ENCODE measurements at regions not wholly inside any gene's neighbourhood (a gene's known extent, or its start where the extent isn't known, plus 50 kb on each side); places are given as distances from the start of the nearest gene placed in this dataset.

DNA sequence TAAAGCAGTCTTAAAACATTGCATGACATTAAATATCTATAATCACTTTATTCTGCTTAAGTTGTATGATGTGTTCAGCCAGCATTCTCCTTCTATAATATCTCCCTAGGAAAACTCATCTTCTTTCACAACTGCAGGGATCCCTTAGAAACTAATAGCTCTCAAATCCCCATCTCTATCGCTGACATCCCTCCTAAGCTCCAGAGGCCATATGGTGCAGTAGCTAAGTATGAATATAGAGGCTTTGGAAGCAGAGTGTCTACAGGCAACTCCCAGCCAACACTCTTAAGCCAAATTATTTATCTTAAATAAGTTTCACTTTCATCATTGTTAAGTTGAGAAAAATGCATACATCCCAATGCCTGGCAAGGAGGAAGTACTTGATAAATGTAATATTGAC, 349.5 kb upstream of the MIR17HG start:
- intact Hi-C loops (cut with DNase I), result no loop called here

DNA sequence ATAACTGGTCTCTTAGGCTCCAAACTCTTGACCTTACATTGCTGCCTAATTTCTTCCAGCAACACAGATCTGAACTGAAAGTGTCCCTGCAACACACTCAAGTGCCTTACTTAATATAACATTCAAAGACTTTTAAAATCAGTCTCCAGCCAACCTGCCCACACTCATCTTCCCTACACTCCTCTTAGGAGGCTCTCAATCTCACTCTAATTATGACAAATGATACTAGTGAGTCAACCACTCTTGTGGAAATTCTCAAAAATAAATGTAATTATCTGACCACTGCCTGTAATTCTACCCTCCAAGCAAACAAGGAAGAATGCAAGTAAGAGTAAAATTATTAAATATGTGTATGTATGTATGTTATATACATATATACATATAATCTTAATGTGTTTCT, 348.1 kb upstream of the MIR17HG start:
- intact Hi-C loops (cut with DNase I), result no loop called here
- TF ChIP-seq, protein P1, sequence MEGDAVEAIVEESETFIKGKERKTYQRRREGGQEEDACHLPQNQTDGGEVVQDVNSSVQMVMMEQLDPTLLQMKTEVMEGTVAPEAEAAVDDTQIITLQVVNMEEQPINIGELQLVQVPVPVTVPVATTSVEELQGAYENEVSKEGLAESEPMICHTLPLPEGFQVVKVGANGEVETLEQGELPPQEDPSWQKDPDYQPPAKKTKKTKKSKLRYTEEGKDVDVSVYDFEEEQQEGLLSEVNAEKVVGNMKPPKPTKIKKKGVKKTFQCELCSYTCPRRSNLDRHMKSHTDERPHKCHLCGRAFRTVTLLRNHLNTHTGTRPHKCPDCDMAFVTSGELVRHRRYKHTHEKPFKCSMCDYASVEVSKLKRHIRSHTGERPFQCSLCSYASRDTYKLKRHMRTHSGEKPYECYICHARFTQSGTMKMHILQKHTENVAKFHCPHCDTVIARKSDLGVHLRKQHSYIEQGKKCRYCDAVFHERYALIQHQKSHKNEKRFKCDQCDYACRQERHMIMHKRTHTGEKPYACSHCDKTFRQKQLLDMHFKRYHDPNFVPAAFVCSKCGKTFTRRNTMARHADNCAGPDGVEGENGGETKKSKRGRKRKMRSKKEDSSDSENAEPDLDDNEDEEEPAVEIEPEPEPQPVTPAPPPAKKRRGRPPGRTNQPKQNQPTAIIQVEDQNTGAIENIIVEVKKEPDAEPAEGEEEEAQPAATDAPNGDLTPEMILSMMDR (IDR thresholded peaks at IDR 0.05), result no peak
- no peak for TF ChIP-seq POLR2A (IDR thresholded peaks at IDR 0.05)
- H3K27ac ChIP-seq, result no peak overlapping the region
- no peaks in the 10 kb centered on the region for H3K9me3 ChIP-seq
- H3K36me3 ChIP-seq, result no peaks in the 10 kb centered on the region
- no peaks in the 10 kb centered on the region for H3K27me3 ChIP-seq
- no peak overlapping the region for H3K4me3 ChIP-seq
- DNase-seq, result no peak
- no peaks in the 10 kb centered on the region for H3K4me1 ChIP-seq

More for the DNA sequence above, 349.5 kb upstream of the MIR17HG start:
- Histone ChIP-seq H3K4me3 (no peak overlapping the region), H3K27me3 (no peaks in the 10 kb centered on the region), H3K36me3 (no peaks in the 10 kb centered on the region), H3K27ac (no peak overlapping the region), H3K9me3 (no peaks in the 10 kb centered on the region), H3K4me1 (no peaks in the 10 kb centered on the region)
- DNase-seq, result no peak
- WGBS, 2 donors, result 67 to 75% methylated on average over 1 of the region's 1 CpG
- TF ChIP-seq POLR2A (IDR thresholded peaks at IDR 0.05), result no peak
- TF ChIP-seq, protein P1 (IDR thresholded peaks at IDR 0.05), result no peak

DNA sequence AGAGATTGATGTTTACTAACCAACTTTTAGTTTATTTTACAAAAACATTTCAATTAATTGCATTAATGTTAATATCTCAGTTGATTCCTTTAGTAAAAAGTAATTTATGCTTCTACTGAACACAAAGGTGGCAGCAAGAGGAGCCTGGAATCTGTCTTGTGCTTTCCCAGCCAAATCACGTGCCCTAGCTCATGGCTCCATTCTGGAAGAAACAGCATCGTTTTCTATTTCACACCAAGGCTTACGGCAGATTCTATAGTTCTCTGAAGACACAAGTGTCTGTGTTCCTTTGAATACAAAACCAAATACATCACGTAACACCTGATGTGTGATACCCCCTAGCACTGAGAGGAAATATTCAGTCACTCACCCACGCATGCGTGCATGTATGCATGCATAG, 346.1 kb upstream of the MIR17HG start:
- Histone ChIP-seq H3K36me3 (no peaks in the 10 kb centered on the region), H3K4me1 (no peaks in the 10 kb centered on the region), H3K9me3 (no peaks in the 10 kb centered on the region), H3K4me3 (no peak overlapping the region), H3K27ac (no peak overlapping the region), H3K27me3 (no peaks in the 10 kb centered on the region)
- WGBS, 2 donors, result 75 to 83% methylated on average over 6 of the region's 6 CpGs
- TF ChIP-seq, protein P1 (IDR thresholded peaks at IDR 0.05), result no peak
- no peak for TF ChIP-seq POLR2A (IDR thresholded peaks at IDR 0.05)
- DNase-seq, result no peak
- intact Hi-C loops (cut with DNase I), result no loop called here

DNA sequence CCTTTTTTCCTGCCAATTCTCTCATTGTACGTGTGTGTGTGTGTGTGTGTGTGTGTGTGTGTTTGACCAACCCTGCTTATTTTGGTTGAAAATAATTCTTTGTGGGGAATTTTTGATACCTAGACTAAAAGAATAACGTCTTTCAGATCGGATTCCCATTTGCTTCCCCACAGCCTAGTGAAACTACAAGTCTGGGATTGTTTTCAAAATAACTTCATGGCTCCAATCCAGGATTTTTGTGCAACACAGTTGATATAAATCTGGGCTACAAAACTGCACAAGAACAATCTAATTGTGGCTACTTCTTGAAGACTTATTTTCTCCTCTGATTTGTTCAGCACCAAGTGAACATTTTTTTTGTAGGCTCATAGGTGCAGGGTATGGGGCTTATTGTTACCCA, 332.8 kb upstream of the MIR17HG start:
- Histone ChIP-seq H3K36me3 (no peaks in the 10 kb centered on the region), H3K27ac (no peak overlapping the region), H3K4me1 (no peaks in the 10 kb centered on the region), H3K9me3 (no peaks in the 10 kb centered on the region), H3K27me3 (no peaks in the 10 kb centered on the region), H3K4me3 (no peak overlapping the region)
- no peak for DNase-seq
- TF ChIP-seq, protein P1 (IDR thresholded peaks at IDR 0.05), result no peak
- no peak for TF ChIP-seq POLR2A (IDR thresholded peaks at IDR 0.05)
- WGBS, 2 donors, result 28 to 38% methylated on average over 3 of the region's 3 CpGs
- intact Hi-C loops (cut with DNase I), result no loop called here

DNA sequence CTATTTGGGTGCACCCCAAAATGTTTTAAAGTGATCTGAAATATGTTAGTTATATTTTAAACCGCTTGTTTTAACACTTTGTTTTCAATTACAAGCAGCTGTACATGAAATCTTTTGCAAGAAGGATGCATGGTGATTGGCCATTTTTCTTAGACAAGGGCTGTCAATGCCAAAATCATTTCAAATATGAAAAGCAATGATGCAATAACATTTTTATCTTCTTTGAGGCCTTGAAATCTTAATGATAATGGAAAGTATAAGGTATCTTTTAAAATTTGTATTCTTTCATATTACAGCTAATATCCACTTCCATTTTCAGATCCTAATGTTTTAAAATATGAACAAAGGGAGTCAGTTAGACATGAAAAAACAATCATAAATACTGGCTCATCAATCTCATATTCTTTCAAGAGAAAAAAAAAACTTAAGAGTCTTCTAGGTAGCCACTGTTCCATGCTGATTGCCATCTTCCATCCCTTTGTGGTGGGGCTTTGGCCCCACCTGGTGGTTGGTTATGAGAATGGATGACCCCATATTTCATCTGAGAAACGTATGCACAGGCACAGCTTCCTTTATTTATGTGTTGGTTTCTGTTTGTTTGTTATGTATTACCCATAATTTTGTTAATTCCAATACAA, 330.3 kb upstream of the MIR17HG start:
- H3K4me3 ChIP-seq, result no peak overlapping the region
- no peaks in the 10 kb centered on the region for H3K4me1 ChIP-seq
- no peak overlapping the region for H3K27ac ChIP-seq
- WGBS, 2 donors, result 34 to 51% methylated on average over 2 of the region's 2 CpGs
- no peak for TF ChIP-seq POLR2A (IDR thresholded peaks at IDR 0.05)
- TF ChIP-seq, protein P1 (IDR thresholded peaks at IDR 0.05), result peak in 4 of 6 experiments; percentile 27 to 51 (median 44)
- no peaks in the 10 kb centered on the region for H3K27me3 ChIP-seq
- DNase-seq, result no peak
- no peaks in the 10 kb centered on the region for H3K36me3 ChIP-seq
- no peaks in the 10 kb centered on the region for H3K9me3 ChIP-seq
- intact Hi-C loops (cut with DNase I), result no loop called here

All from esophagus squamous epithelium (tissue), 5 donors.